ENCODE measurements at regions not wholly inside any gene's neighbourhood (a gene's known extent, or its start where the extent isn't known, plus 50 kb on each side); places are given as distances from the start of the nearest gene placed in this dataset.

GRCh38 chr12:105725054-105725453, 394.6 kb downstream of the C12orf75 start:
- TF ChIP-seq EZH2 (IDR thresholded peaks at IDR 0.05; ENCODE audit: borderline replicate concordance, low read length) (no peak), CTCF (IDR thresholded peaks at IDR 0.05; ENCODE audit: low read length) (no peak)
- Histone ChIP-seq H3K9ac (ENCODE audit: low read length) (no peak overlapping the region), H3F3A (ENCODE audit: insufficient read depth, low read length) (no peaks in the 10 kb centered on the region), H3K4me2 (ENCODE audit: low read length) (no peak overlapping the region), H4K20me1 (ENCODE audit: insufficient read depth, low read length) (no peaks in the 10 kb centered on the region), H3K27me3 (ENCODE audit: insufficient read depth, low read length) (no peaks in the 10 kb centered on the region), H3K4me3 (ENCODE audit: low read depth, low read length, poor library complexity, severe bottlenecking) (no peak overlapping the region), H2AFZ (ENCODE audit: low read length) (no peak overlapping the region), H3K79me2 (ENCODE audit: insufficient read depth, low read length) (no peaks in the 10 kb centered on the region), H3K9me3 (ENCODE audit: low read length) (no peaks in the 10 kb centered on the region), H3K36me3 (ENCODE audit: insufficient read depth, low read length) (no peaks in the 10 kb centered on the region), H3K9me2 (ENCODE audit: low read depth, low read length) (no peaks in the 10 kb centered on the region), H3K4me1 (ENCODE audit: insufficient read depth, low read length, severe bottlenecking) (no peaks in the 10 kb centered on the region), H3K27ac (ENCODE audit: low read depth, low read length, poor library complexity, severe bottlenecking) (no peak overlapping the region)

GRCh38 chr12:105729181-105729771, 398.8 kb downstream of the C12orf75 start:
- H3K27me3 ChIP-seq (ENCODE audit: insufficient read depth, low read length), result no peaks in the 10 kb centered on the region
- H3K4me2 ChIP-seq (ENCODE audit: low read length), result no peak overlapping the region
- H2AFZ ChIP-seq (ENCODE audit: low read length), result no peak overlapping the region

GRCh38 chr12:105729926-105730325, 399.4 kb downstream of the C12orf75 start:
- H3K79me2 ChIP-seq (ENCODE audit: insufficient read depth, low read length), result no peaks in the 10 kb centered on the region
- no peak overlapping the region for H2AFZ ChIP-seq (ENCODE audit: low read length)
- no peak overlapping the region for H3K27ac ChIP-seq (ENCODE audit: low read depth, low read length, poor library complexity, severe bottlenecking)
- no peak overlapping the region for H3K4me3 ChIP-seq (ENCODE audit: low read depth, low read length, poor library complexity, severe bottlenecking)
- H4K20me1 ChIP-seq (ENCODE audit: insufficient read depth, low read length), result no peaks in the 10 kb centered on the region
- no peak overlapping the region for H3K4me2 ChIP-seq (ENCODE audit: low read length)
- H3F3A ChIP-seq (ENCODE audit: insufficient read depth, low read length), result no peaks in the 10 kb centered on the region
- no peak overlapping the region for H3K9ac ChIP-seq (ENCODE audit: low read length)
- no peaks in the 10 kb centered on the region for H3K9me3 ChIP-seq (ENCODE audit: low read length)
- no peaks in the 10 kb centered on the region for H3K9me2 ChIP-seq (ENCODE audit: low read depth, low read length)
- TF ChIP-seq CTCF (IDR thresholded peaks at IDR 0.05; ENCODE audit: low read length) (no peak), EZH2 (IDR thresholded peaks at IDR 0.05; ENCODE audit: borderline replicate concordance, low read length) (no peak)
- H3K27me3 ChIP-seq (ENCODE audit: insufficient read depth, low read length), result no peaks in the 10 kb centered on the region
- H3K36me3 ChIP-seq (ENCODE audit: insufficient read depth, low read length), result no peaks in the 10 kb centered on the region
- H3K4me1 ChIP-seq (ENCODE audit: insufficient read depth, low read length, severe bottlenecking), result no peaks in the 10 kb centered on the region

More at GRCh38 chr12:105729181-105729771, 398.8 kb downstream of the C12orf75 start:
- no peaks in the 10 kb centered on the region for H3K79me2 ChIP-seq (ENCODE audit: insufficient read depth, low read length)
- H3F3A ChIP-seq (ENCODE audit: insufficient read depth, low read length), result no peaks in the 10 kb centered on the region
- no peaks in the 10 kb centered on the region for H3K36me3 ChIP-seq (ENCODE audit: insufficient read depth, low read length)
- TF ChIP-seq CTCF (IDR thresholded peaks at IDR 0.05; ENCODE audit: low read length) (no peak), EZH2 (IDR thresholded peaks at IDR 0.05; ENCODE audit: borderline replicate concordance, low read length) (no peak)
- H3K9ac ChIP-seq (ENCODE audit: low read length), result no peak overlapping the region
- no peaks in the 10 kb centered on the region for H3K9me2 ChIP-seq (ENCODE audit: low read depth, low read length)
- H3K27ac ChIP-seq (ENCODE audit: low read depth, low read length, poor library complexity, severe bottlenecking), result no peak overlapping the region
- no peaks in the 10 kb centered on the region for H3K9me3 ChIP-seq (ENCODE audit: low read length)
- no peaks in the 10 kb centered on the region for H3K4me1 ChIP-seq (ENCODE audit: insufficient read depth, low read length, severe bottlenecking)
- no peaks in the 10 kb centered on the region for H4K20me1 ChIP-seq (ENCODE audit: insufficient read depth, low read length)
- no peak overlapping the region for H3K4me3 ChIP-seq (ENCODE audit: low read depth, low read length, poor library complexity, severe bottlenecking)

Measured in OCI-LY1 (cell line).